ENCODE measurements at regions not wholly inside any gene's neighbourhood (a gene's known extent, or its start where the extent isn't known, plus 50 kb on each side); places are given as distances from the start of the nearest gene placed in this dataset.

DNA sequence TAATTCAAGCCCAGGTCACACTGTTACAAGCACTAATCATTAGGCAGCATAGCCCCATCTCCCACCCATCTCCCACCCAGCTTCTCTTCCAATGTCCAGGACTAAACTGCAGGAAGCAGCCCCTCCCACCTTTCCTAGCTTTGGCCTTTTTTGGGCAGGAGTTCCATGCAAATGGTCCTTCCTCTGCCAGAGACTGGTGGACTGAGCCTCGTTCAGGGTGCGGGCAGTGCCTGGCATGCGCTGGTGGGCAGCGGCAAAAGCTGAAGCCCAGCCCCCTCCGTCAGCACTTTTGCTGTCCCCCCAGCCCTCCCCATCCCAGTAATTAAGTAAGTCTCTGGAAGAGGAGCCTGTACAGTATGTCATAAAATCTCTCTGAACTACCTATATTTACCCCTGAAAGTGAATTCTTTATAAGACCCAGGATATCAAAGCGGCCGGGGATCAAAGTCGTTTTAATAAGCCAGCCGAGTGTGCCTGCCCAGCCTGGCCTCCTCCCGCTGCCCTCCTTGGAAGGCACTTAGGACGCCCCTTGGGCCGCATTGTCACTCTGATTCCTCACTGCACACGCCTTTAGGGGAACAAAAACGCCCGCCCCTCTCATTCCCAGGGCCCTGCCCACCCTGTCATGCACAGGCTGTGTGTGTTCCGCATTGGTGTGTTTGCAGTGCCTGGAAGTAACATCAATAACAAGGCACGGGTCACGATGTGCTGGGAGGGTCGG is 109.9 kb downstream of the IRX5 start:
- Histone ChIP-seq H3K4me3 (no peak overlapping the region), H3K4me1 (no peaks in the 10 kb centered on the region), H3K36me3 (no peaks in the 10 kb centered on the region), H3K27ac (no peak overlapping the region), H3K9me3 (no peaks in the 10 kb centered on the region), H3K27me3 (no peaks in the 10 kb centered on the region)
- intact Hi-C loops (cut with DNase I; ENCODE audit: low total_unique reads) = no loop called here
- DNase-seq (ENCODE audit: low spot score in 2 of 2) = peak in 1 of 2 donors; percentile 5
- TF ChIP-seq, protein P1, sequence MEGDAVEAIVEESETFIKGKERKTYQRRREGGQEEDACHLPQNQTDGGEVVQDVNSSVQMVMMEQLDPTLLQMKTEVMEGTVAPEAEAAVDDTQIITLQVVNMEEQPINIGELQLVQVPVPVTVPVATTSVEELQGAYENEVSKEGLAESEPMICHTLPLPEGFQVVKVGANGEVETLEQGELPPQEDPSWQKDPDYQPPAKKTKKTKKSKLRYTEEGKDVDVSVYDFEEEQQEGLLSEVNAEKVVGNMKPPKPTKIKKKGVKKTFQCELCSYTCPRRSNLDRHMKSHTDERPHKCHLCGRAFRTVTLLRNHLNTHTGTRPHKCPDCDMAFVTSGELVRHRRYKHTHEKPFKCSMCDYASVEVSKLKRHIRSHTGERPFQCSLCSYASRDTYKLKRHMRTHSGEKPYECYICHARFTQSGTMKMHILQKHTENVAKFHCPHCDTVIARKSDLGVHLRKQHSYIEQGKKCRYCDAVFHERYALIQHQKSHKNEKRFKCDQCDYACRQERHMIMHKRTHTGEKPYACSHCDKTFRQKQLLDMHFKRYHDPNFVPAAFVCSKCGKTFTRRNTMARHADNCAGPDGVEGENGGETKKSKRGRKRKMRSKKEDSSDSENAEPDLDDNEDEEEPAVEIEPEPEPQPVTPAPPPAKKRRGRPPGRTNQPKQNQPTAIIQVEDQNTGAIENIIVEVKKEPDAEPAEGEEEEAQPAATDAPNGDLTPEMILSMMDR (IDR thresholded peaks at IDR 0.05) = no peak
- TF ChIP-seq POLR2AphosphoS5 (IDR thresholded peaks at IDR 0.05) = no peak
- no peak for TF ChIP-seq POLR2A (IDR thresholded peaks at IDR 0.05)

DNA sequence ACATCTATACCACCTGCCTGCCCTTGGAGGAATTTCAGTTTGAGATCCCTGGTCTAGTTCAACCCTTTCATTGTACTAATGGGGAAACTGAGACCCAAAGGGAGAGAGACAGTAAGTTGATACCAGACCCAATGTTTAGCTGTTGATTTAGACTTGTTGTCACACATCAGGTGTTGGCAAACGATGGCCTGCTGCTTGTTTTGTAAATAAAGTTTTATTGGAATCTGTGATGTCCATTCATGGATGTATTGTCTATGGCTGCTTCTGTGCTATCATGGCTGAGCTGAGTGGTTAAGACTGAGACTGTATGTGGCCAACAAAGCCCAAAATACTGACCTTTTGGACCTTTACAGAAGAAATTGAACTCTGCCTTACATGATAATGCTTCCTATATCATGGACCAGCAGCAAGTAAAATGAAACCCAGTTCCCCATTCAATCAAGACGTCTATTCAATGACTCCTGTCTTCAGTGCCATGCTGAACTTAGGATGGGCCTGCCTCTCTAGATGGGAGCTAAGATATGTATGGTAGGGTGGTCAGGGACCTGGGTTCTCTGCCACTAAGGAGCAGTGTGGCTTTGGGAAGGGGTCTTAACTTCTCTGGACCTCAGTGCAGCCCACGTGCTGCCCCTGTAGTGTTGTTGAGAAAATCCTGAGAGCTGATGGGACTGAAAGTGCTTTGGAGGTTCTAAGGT is 111.0 kb downstream of the IRX5 start:
- TF ChIP-seq, protein P1 (IDR thresholded peaks at IDR 0.05) = no peak
- no peak for TF ChIP-seq POLR2AphosphoS5 (IDR thresholded peaks at IDR 0.05)
- no peak for TF ChIP-seq POLR2A (IDR thresholded peaks at IDR 0.05)
- no peak overlapping the region for H3K4me3 ChIP-seq
- no peaks in the 10 kb centered on the region for H3K36me3 ChIP-seq
- H3K27ac ChIP-seq = no peak overlapping the region
- no peaks in the 10 kb centered on the region for H3K9me3 ChIP-seq
- no peaks in the 10 kb centered on the region for H3K27me3 ChIP-seq
- no peaks in the 10 kb centered on the region for H3K4me1 ChIP-seq
- no peak for DNase-seq (ENCODE audit: low spot score in 2 of 2)
- intact Hi-C loops (cut with DNase I; ENCODE audit: low total_unique reads) = no loop called here

DNA sequence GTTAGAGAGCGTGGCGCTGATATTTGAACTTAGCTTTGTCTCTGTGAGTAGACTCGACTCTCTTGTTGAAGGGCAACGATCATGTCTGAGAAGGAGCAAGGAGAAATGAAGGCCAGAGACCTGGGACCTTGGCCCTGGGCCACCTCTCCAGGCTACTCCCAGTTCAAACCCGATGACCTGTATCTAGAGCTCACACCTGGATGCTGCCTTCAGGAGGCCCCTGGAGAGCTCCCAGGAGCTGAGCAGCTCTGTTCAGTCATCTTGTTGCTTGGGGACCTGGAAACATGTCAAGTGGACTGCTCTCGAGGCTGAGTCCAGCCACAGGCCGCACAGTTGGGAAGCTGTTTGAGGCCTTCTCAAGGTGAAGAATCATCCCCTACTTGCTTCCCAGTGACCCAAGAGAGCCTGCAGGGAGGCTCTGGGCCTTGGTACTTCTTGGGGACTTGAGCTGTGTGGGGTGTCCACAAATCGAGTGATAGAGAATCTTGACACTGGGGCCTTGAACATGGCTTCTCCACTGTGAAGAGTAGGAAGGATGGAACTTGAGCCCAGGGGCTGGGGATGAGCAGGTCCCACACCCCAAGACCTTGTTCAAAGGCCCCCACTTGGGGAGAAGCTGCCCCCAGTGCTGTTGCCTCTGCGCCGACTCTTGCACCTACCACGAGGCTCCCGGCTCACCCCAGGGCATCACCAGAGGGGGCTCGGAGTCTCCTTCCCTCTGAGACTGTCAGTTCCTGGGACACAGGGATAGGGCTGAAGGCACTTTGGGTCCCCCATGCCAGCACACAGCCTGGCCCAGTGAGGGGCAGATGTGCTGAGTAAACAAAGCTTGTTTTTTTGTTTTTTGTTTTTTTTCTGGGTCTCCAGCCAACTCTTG is 112.1 kb downstream of the IRX5 start:
- H3K4me3 ChIP-seq = no peak overlapping the region
- H3K4me1 ChIP-seq = no peaks in the 10 kb centered on the region
- no peak overlapping the region for H3K27ac ChIP-seq
- DNase-seq (ENCODE audit: low spot score in 2 of 2) = no peak
- intact Hi-C loops (cut with DNase I; ENCODE audit: low total_unique reads) = no loop called here
- H3K9me3 ChIP-seq = no peaks in the 10 kb centered on the region
- H3K27me3 ChIP-seq = no peaks in the 10 kb centered on the region
- TF ChIP-seq, protein P1 (IDR thresholded peaks at IDR 0.05) = no peak
- no peak for TF ChIP-seq POLR2AphosphoS5 (IDR thresholded peaks at IDR 0.05)
- TF ChIP-seq POLR2A (IDR thresholded peaks at IDR 0.05) = no peak
- no peaks in the 10 kb centered on the region for H3K36me3 ChIP-seq

DNA sequence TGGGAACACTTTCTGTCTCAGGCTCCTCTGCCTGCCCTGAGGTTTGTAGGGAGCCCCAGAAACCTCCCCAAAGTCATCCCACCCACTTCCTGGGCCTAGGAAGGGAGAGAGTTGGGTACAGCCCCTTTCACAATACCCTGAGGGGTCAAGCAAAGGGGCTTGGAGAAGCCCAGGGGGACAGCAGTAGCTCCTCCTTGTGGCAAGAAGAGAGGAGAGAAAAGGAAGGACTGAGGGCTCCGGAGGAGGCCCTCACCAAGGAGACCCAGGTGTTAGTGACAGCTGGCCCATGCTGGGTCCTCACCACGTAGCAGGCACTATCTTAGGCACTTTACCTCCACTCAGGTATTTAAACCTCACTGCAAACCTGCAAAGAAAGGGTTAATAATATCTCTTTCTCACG is 112.8 kb downstream of the IRX5 start:
- Histone ChIP-seq H3K27ac (no peak overlapping the region), H3K27me3 (no peaks in the 10 kb centered on the region), H3K9me3 (no peaks in the 10 kb centered on the region), H3K36me3 (no peaks in the 10 kb centered on the region), H3K4me3 (no peak overlapping the region), H3K4me1 (no peaks in the 10 kb centered on the region)
- no peak for DNase-seq (ENCODE audit: low spot score in 2 of 2)
- TF ChIP-seq POLR2AphosphoS5 (IDR thresholded peaks at IDR 0.05) (no peak), POLR2A (IDR thresholded peaks at IDR 0.05) (no peak)
- TF ChIP-seq, protein P1 (IDR thresholded peaks at IDR 0.05) = no peak
- intact Hi-C loops (cut with DNase I; ENCODE audit: low total_unique reads) = no loop called here
